ENCODE measurements at regions not wholly inside any gene's neighbourhood (a gene's known extent, or its start where the extent isn't known, plus 50 kb on each side); places are given as distances from the start of the nearest gene placed in this dataset.

- POLR2A ChIA-PET (ENCODE audit: partially characterized antibody), result no interaction called here
- intact Hi-C loops (cut with micrococcal nuclease), result no loop called here
- H3K4me3 ChIP-seq (ENCODE audit: low read length in 2 of 2), result no peak overlapping the region
- H3K27me3 ChIP-seq (ENCODE audit: insufficient read depth, low read length), result no peaks in the 10 kb centered on the region
- peaks cover 0 to 6% (median 2%) of the 10 kb centered on the region in 4 donors for H3K4me1 Mint-ChIP-seq
- H3K36me3 ChIP-seq (ENCODE audit: insufficient read depth, low read length), result no peaks in the 10 kb centered on the region
- no peaks in the 10 kb centered on the region for H3K27me3 Mint-ChIP-seq
- no peaks in the 10 kb centered on the region for H3K36me3 Mint-ChIP-seq
- no peak overlapping the region for H3K27ac ChIP-seq (ENCODE audit: low read depth, low read length)
- H3K9me3 ChIP-seq (ENCODE audit: control insufficient read depth in 1 of 2, low read length in 2 of 2), result no peaks in the 10 kb centered on the region
- CTCF ChIA-PET (ENCODE audit: partially characterized antibody), result no interaction called here
- H3K9me3 Mint-ChIP-seq, result peaks cover 0 to 2% (median 0%) of the 10 kb centered on the region in 8 donors
- no peak for DNase-seq
- no peak overlapping the region for H3K27ac Mint-ChIP-seq
- H3K4me3 Mint-ChIP-seq, result no peak overlapping the region
- no peaks in the 10 kb centered on the region for H3K4me1 ChIP-seq (ENCODE audit: insufficient read depth, low read length)
These were observed 72.2 kb upstream of the HMHB1 start for GRCh38 chr5:143739746-143740145.

- Histone ChIP-seq H3K4me3 (ENCODE audit: low read length in 2 of 2) (no peak overlapping the region), H3K4me1 (ENCODE audit: insufficient read depth, low read length) (no peaks in the 10 kb centered on the region), H3K27ac (ENCODE audit: low read depth, low read length) (no peak overlapping the region), H3K27me3 (ENCODE audit: insufficient read depth, low read length) (no peaks in the 10 kb centered on the region), H3K36me3 (ENCODE audit: insufficient read depth, low read length) (no peaks in the 10 kb centered on the region), H3K9me3 (ENCODE audit: control insufficient read depth in 1 of 2, low read length in 2 of 2) (no peaks in the 10 kb centered on the region)
- ChIA-PET POLR2A (ENCODE audit: partially characterized antibody) (no interaction called here), CTCF (ENCODE audit: partially characterized antibody) (no interaction called here)
- Mint-ChIP-seq H3K4me1 (peaks cover 0 to 6% (median 2%) of the 10 kb centered on the region in 4 donors), H3K27me3 (no peaks in the 10 kb centered on the region), H3K27ac (no peak overlapping the region), H3K4me3 (no peak overlapping the region), H3K9me3 (peaks cover 0 to 2% (median 0%) of the 10 kb centered on the region in 8 donors), H3K36me3 (no peaks in the 10 kb centered on the region)
- intact Hi-C loops (cut with micrococcal nuclease), result no loop called here
- no peak for DNase-seq
These were observed 73.3 kb upstream of the HMHB1 start for GRCh38 chr5:143738417-143739401.

GRCh38 chr5:143737062-143737461, 74.9 kb upstream of the HMHB1 start:
- DNase-seq, result no peak
- no peaks in the 10 kb centered on the region for H3K9me3 ChIP-seq (ENCODE audit: control insufficient read depth in 1 of 2, low read length in 2 of 2)
- intact Hi-C loops (cut with micrococcal nuclease), result no loop called here
- ChIA-PET POLR2A (ENCODE audit: partially characterized antibody) (no interaction called here), CTCF (ENCODE audit: partially characterized antibody) (no interaction called here)
- H3K27ac ChIP-seq (ENCODE audit: low read depth, low read length), result no peak overlapping the region
- no peaks in the 10 kb centered on the region for H3K4me1 ChIP-seq (ENCODE audit: insufficient read depth, low read length)
- H3K36me3 Mint-ChIP-seq, result no peaks in the 10 kb centered on the region
- no peak overlapping the region for H3K27ac Mint-ChIP-seq
- H3K4me1 Mint-ChIP-seq, result peaks cover 0 to 4% (median 2%) of the 10 kb centered on the region in 4 donors
- no peaks in the 10 kb centered on the region for H3K36me3 ChIP-seq (ENCODE audit: insufficient read depth, low read length)
- no peak overlapping the region for H3K4me3 Mint-ChIP-seq
- H3K27me3 Mint-ChIP-seq, result no peaks in the 10 kb centered on the region
- H3K27me3 ChIP-seq (ENCODE audit: insufficient read depth, low read length), result no peaks in the 10 kb centered on the region
- H3K4me3 ChIP-seq (ENCODE audit: low read length in 2 of 2), result no peak overlapping the region
- peaks cover 0 to 2% (median 0%) of the 10 kb centered on the region in 8 donors for H3K9me3 Mint-ChIP-seq

GRCh38 chr5:143734456-143734780, 77.5 kb upstream of the HMHB1 start:
- H3K4me1 Mint-ChIP-seq, result no peaks in the 10 kb centered on the region
- no peaks in the 10 kb centered on the region for H3K9me3 ChIP-seq (ENCODE audit: control insufficient read depth in 1 of 2, low read length in 2 of 2)
- CTCF ChIA-PET (ENCODE audit: partially characterized antibody), result no interaction called here
- no peak overlapping the region for H3K27ac Mint-ChIP-seq
- H3K36me3 ChIP-seq (ENCODE audit: insufficient read depth, low read length), result no peaks in the 10 kb centered on the region
- POLR2A ChIA-PET (ENCODE audit: partially characterized antibody), result no interaction called here
- no peak overlapping the region for H3K4me3 Mint-ChIP-seq
- no peak for DNase-seq
- no peaks in the 10 kb centered on the region for H3K27me3 ChIP-seq (ENCODE audit: insufficient read depth, low read length)
- intact Hi-C loops (cut with micrococcal nuclease), result no loop called here
- H3K27ac ChIP-seq (ENCODE audit: low read depth, low read length), result no peak overlapping the region
- peaks cover 0 to under 1% of the 10 kb centered on the region in 2 donors for H3K36me3 Mint-ChIP-seq
- no peaks in the 10 kb centered on the region for H3K4me1 ChIP-seq (ENCODE audit: insufficient read depth, low read length)
- H3K9me3 Mint-ChIP-seq, result peaks cover 0 to 2% (median 0%) of the 10 kb centered on the region in 8 donors
- H3K27me3 Mint-ChIP-seq, result peaks cover 0 to 4% of the 10 kb centered on the region in 2 donors
- no peak overlapping the region for H3K4me3 ChIP-seq (ENCODE audit: low read length in 2 of 2)

- Histone ChIP-seq H3K36me3 (ENCODE audit: insufficient read depth, low read length) (no peaks in the 10 kb centered on the region), H3K9me3 (ENCODE audit: control insufficient read depth in 1 of 2, low read length in 2 of 2) (no peaks in the 10 kb centered on the region), H3K4me1 (ENCODE audit: insufficient read depth, low read length) (no peaks in the 10 kb centered on the region), H3K27me3 (ENCODE audit: insufficient read depth, low read length) (no peaks in the 10 kb centered on the region), H3K4me3 (ENCODE audit: low read length in 2 of 2) (no peak overlapping the region), H3K27ac (ENCODE audit: low read depth, low read length) (no peak overlapping the region)
- Mint-ChIP-seq H3K27me3 (peaks cover 0 to 6% of the 10 kb centered on the region in 2 donors), H3K4me3 (no peak overlapping the region), H3K36me3 (peaks cover 0 to 2% of the 10 kb centered on the region in 2 donors), H3K27ac (no peak overlapping the region), H3K9me3 (peaks cover 0 to 2% (median 0%) of the 10 kb centered on the region in 8 donors), H3K4me1 (no peaks in the 10 kb centered on the region)
- DNase-seq, result no peak
- POLR2A ChIA-PET (ENCODE audit: partially characterized antibody), result no interaction called here
- intact Hi-C loops (cut with micrococcal nuclease), result no loop called here
- CTCF ChIA-PET (ENCODE audit: partially characterized antibody), result no interaction called here
These were observed 78.1 kb upstream of the HMHB1 start for GRCh38 chr5:143733665-143734455.

- no peaks in the 10 kb centered on the region for H3K27me3 ChIP-seq (ENCODE audit: insufficient read depth, low read length)
- POLR2A ChIA-PET (ENCODE audit: partially characterized antibody), result no interaction called here
- H3K36me3 ChIP-seq (ENCODE audit: insufficient read depth, low read length), result no peaks in the 10 kb centered on the region
- H3K9me3 Mint-ChIP-seq, result no peaks in the 10 kb centered on the region
- no peaks in the 10 kb centered on the region for H3K4me1 Mint-ChIP-seq
- no peak overlapping the region for H3K27ac ChIP-seq (ENCODE audit: low read depth, low read length)
- no peaks in the 10 kb centered on the region for H3K4me1 ChIP-seq (ENCODE audit: insufficient read depth, low read length)
- no peaks in the 10 kb centered on the region for H3K9me3 ChIP-seq (ENCODE audit: control insufficient read depth in 1 of 2, low read length in 2 of 2)
- peaks cover 0 to 6% of the 10 kb centered on the region in 2 donors for H3K27me3 Mint-ChIP-seq
- H3K4me3 Mint-ChIP-seq, result no peak overlapping the region
- no peak for DNase-seq
- intact Hi-C loops (cut with micrococcal nuclease), result no loop called here
- H3K36me3 Mint-ChIP-seq, result peaks cover 0 to 2% of the 10 kb centered on the region in 2 donors
- H3K27ac Mint-ChIP-seq, result no peak overlapping the region
- CTCF ChIA-PET (ENCODE audit: partially characterized antibody), result no interaction called here
- no peak overlapping the region for H3K4me3 ChIP-seq (ENCODE audit: low read length in 2 of 2)
These were observed 79.6 kb upstream of the HMHB1 start for GRCh38 chr5:143732402-143732801.

- intact Hi-C loops (cut with micrococcal nuclease), result no loop called here
- H3K27ac ChIP-seq (ENCODE audit: low read depth, low read length), result no peak overlapping the region
- Mint-ChIP-seq H3K27me3 (peaks cover 1 to 6% of the 10 kb centered on the region in 2 donors), H3K9me3 (peaks cover 0 to 6% (median 4%) of the 10 kb centered on the region in 8 donors), H3K4me1 (no peaks in the 10 kb centered on the region), H3K4me3 (no peak overlapping the region), H3K36me3 (peaks cover 0 to 5% of the 10 kb centered on the region in 2 donors), H3K27ac (no peak overlapping the region)
- H3K36me3 ChIP-seq (ENCODE audit: insufficient read depth, low read length), result no peaks in the 10 kb centered on the region
- H3K4me1 ChIP-seq (ENCODE audit: insufficient read depth, low read length), result no peaks in the 10 kb centered on the region
- no peak overlapping the region for H3K4me3 ChIP-seq (ENCODE audit: low read length in 2 of 2)
- no peaks in the 10 kb centered on the region for H3K9me3 ChIP-seq (ENCODE audit: control insufficient read depth in 1 of 2, low read length in 2 of 2)
- ChIA-PET CTCF (ENCODE audit: partially characterized antibody) (no interaction called here), POLR2A (ENCODE audit: partially characterized antibody) (no interaction called here)
- H3K27me3 ChIP-seq (ENCODE audit: insufficient read depth, low read length), result no peaks in the 10 kb centered on the region
- DNase-seq, result no peak
These were observed 81.7 kb upstream of the HMHB1 start for GRCh38 chr5:143730112-143730801.

All from CD4-positive, alpha-beta memory T cell (primary cell).